Spinal cord (tissue), 9 donors: ENCODE measurements at regions not wholly inside any gene's neighbourhood (a gene's known extent, or its start where the extent isn't known, plus 50 kb on each side); places are given as distances from the start of the nearest gene placed in this dataset.

ENCODE experiments used
- DNase-seq, 6 donors: peaks; one replicate each; pipeline versions ENCODE4 v3.0.0 to v3.0.0-alpha.2; 2013 to 2015; ENCODE audit warnings: low spot score in 6 of 6, low read depth in 4 of 6
- H3K27ac ChIP-seq: one replicate; pipeline ENCODE4 v1.5.1; 2013; ENCODE audit warnings: low read depth, low read length, control low read depth
- H3K27me3 ChIP-seq: one replicate; pipeline ENCODE4 v1.6.1; 2013; ENCODE audit warnings: low read length; ENCODE audit not compliant: control insufficient read depth, insufficient read depth
- H3K36me3 ChIP-seq: one replicate; pipeline ENCODE4 v1.6.1; 2013; ENCODE audit warnings: low read length; ENCODE audit not compliant: control insufficient read depth, insufficient read depth
- H3K4me1 ChIP-seq: one replicate; pipeline ENCODE4 v1.6.1; 2013; ENCODE audit warnings: low read length; ENCODE audit not compliant: control insufficient read depth, insufficient read depth
- H3K4me3 ChIP-seq: one replicate; pipeline ENCODE4 v1.5.1; 2013; ENCODE audit warnings: low read depth, low read length, control low read depth
- H3K9me3 ChIP-seq: one replicate; pipeline ENCODE4 v1.6.1; 2013; ENCODE audit warnings: low read length; ENCODE audit not compliant: control insufficient read depth, insufficient read depth
- WGBS: methylation state at CpG from one replicate; pipeline ENCODE4 v1.1.5; 2013; ENCODE audit warnings: missing lambda C conversion rate; ENCODE audit not compliant: insufficient coverage; 5-methylcytosine and 5-hydroxymethylcytosine counted together
- donor health status: healthy.

- Histone ChIP-seq H3K27me3 (peaks cover 38% of the 10 kb centered on the region), H3K9me3 (no peaks in the 10 kb centered on the region), H3K4me1 (peaks cover 14% of the 10 kb centered on the region), H3K4me3 (no peak overlapping the region), H3K36me3 (no peaks in the 10 kb centered on the region), H3K27ac (no peak overlapping the region)
- 97% methylated on average over 4 of the region's 4 CpGs for WGBS
- no peak for DNase-seq
Observed at GRCh38 chrX:39165773-39166172, 364.5 kb downstream of the MID1IP1 start.

DNA sequence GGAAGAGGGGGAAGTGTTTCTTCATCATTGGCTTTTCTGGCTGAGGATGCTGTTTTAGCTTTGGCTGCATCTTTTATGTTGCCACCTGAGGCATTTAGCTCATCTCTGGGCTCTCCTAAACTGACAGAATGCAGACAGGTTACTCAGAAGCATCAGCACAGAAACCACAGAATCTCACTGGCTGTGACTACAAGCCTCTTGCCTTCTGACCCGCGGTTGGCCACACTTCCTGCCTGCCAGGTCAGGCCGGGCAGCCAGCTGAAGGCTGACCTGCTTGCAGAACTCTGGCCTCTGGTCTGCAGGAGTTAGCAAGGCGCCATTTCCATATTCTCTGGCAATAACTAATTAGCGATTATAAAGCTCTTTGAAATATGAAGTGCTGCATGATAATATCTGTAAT is 366.5 kb downstream of the MID1IP1 start:
- no peaks in the 10 kb centered on the region for H3K36me3 ChIP-seq
- 38% methylated on average over 2 of the region's 5 CpGs for WGBS
- no peak overlapping the region for H3K27ac ChIP-seq
- DNase-seq = no peak
- H3K9me3 ChIP-seq = no peaks in the 10 kb centered on the region
- no peak overlapping the region for H3K4me3 ChIP-seq
- H3K4me1 ChIP-seq = peaks cover 7% of the 10 kb centered on the region
- H3K27me3 ChIP-seq = peaks cover 28% of the 10 kb centered on the region

DNA sequence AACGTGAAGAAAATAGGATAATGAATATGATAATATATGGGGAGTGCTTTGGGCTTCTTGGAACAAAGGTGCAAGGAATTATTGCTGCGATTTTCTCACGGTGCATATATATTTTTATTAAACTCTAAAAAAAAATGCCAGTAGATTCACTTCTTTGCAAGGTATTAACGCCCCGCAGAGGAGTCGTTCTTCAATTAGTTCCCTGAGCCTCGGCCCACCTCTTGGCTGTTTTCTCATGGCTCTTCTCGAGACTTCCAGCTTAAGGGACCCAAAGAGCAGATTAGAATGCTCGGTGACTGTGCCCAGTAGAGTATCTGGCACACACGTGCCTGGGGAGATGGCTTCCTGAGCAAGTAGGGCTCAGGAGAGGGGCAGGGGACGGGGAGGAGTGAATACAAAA is 367.4 kb downstream of the MID1IP1 start:
- Histone ChIP-seq H3K9me3 (no peaks in the 10 kb centered on the region), H3K4me3 (no peak overlapping the region), H3K27me3 (peaks cover 24% of the 10 kb centered on the region), H3K36me3 (no peaks in the 10 kb centered on the region), H3K27ac (no peak overlapping the region), H3K4me1 (peaks cover 6% of the 10 kb centered on the region)
- WGBS = 65% methylated on average over 7 of the region's 11 CpGs
- DNase-seq = peak in 1 of 6 donors; percentile 27

GRCh38 chrX:39169976-39170375 is 368.7 kb downstream of the MID1IP1 start:
- H3K4me1 ChIP-seq = peaks cover 2% of the 10 kb centered on the region
- H3K9me3 ChIP-seq = no peaks in the 10 kb centered on the region
- no CpG with 5 or more reads among the region's 1 CpG for WGBS

GRCh38 chrX:39170464-39170863 is 369.2 kb downstream of the MID1IP1 start:
- Histone ChIP-seq H3K4me3 (no peak overlapping the region), H3K4me1 (peaks cover 7% of the 10 kb centered on the region), H3K27me3 (peaks cover 12% of the 10 kb centered on the region), H3K36me3 (no peaks in the 10 kb centered on the region), H3K27ac (no peak overlapping the region), H3K9me3 (no peaks in the 10 kb centered on the region)
- WGBS = 78% methylated on average over 3 of the region's 3 CpGs
- DNase-seq = no peak

More at GRCh38 chrX:39169976-39170375, 368.7 kb downstream of the MID1IP1 start:
- Histone ChIP-seq H3K36me3 (no peaks in the 10 kb centered on the region), H3K4me3 (no peak overlapping the region), H3K27me3 (peaks cover 14% of the 10 kb centered on the region), H3K27ac (no peak overlapping the region)
- DNase-seq = no peak

- Histone ChIP-seq H3K36me3 (no peaks in the 10 kb centered on the region), H3K27me3 (peaks cover 12% of the 10 kb centered on the region), H3K4me1 (peaks cover 9% of the 10 kb centered on the region), H3K4me3 (no peak overlapping the region), H3K9me3 (no peaks in the 10 kb centered on the region), H3K27ac (no peak overlapping the region)
- no peak for DNase-seq
- 95% methylated on average over 3 of the region's 3 CpGs for WGBS
Observed at GRCh38 chrX:39171686-39172085, 370.4 kb downstream of the MID1IP1 start.

DNA sequence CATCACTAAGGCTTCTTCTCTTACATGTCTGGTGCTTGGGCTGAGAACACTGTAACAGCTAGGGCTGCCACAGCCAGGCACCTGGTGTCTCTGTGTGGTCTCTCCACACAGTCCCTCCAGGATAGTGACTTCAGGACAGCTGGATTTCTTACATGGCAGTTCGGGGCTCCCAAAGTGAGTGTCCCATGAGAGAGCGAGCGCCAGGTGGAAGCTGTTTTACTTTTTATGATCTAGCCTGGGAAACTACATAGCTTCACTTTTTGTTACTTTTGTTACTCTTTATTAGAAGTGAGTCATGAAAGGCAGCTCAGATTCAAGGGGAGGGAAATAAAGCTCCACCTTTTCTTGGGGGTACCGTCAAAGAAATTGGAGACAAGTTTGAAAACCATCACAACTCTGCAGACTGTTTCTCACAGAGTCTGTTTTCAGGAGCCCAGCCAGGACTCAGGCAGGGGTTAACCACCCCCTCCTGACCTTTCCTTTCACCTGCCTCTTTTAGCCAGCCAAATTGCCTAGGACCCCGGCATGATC is 373.0 kb downstream of the MID1IP1 start:
- Histone ChIP-seq H3K9me3 (no peaks in the 10 kb centered on the region), H3K36me3 (no peaks in the 10 kb centered on the region), H3K4me1 (peaks cover 6% of the 10 kb centered on the region), H3K27ac (peak overlapping the region; percentile 2), H3K27me3 (peaks cover 6% of the 10 kb centered on the region), H3K4me3 (no peak overlapping the region)
- WGBS = 61% methylated on average over 3 of the region's 5 CpGs
- no peak for DNase-seq

- Histone ChIP-seq H3K27me3 (peaks cover 2% of the 10 kb centered on the region), H3K4me3 (no peak overlapping the region), H3K9me3 (no peaks in the 10 kb centered on the region), H3K36me3 (no peaks in the 10 kb centered on the region), H3K27ac (peak overlapping the region; percentile 2), H3K4me1 (peaks cover 6% of the 10 kb centered on the region)
- peak in 1 of 6 donors; percentile 41 for DNase-seq
- WGBS = 62% methylated on average over 7 of the region's 13 CpGs
Observed at GRCh38 chrX:39174772-39175417, 373.6 kb downstream of the MID1IP1 start.

DNA sequence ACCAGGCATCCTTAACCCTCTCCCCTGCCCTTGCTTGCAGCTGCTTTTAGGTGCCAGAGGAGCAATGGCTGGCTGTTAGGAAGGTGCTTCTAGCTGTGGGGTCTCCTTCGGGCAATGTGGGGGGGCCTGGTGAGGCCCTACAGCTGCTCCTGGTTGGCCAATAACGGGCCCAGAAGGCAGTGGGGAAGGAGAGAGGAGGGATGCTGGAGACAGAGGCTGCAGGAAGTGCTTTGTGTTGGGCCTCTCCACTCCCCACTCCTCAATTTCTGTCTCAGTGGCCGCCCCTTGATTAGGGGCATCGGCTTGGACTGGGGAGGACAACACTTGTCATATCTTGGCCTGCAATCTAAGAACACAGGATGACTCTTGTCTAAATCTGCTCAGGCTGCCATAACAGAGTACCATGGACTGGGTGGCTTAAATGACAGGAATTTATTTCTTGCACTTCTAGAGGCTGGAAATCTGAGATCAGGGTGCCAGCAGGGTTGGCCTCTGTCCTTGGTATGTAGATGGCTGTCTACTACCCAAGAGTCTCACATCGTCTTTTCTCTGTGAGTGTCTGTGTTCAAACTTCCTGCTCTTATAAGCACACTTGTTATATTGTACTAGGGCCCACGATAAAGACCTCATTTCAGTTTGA is 374.3 kb downstream of the MID1IP1 start:
- Histone ChIP-seq H3K4me1 (peaks cover 6% of the 10 kb centered on the region), H3K27me3 (peaks cover 2% of the 10 kb centered on the region), H3K27ac (no peak overlapping the region), H3K36me3 (no peaks in the 10 kb centered on the region), H3K9me3 (no peaks in the 10 kb centered on the region), H3K4me3 (no peak overlapping the region)
- WGBS = 63% methylated on average over 3 of the region's 6 CpGs
- DNase-seq = no peak

- Histone ChIP-seq H3K9me3 (no peaks in the 10 kb centered on the region), H3K27ac (no peak overlapping the region), H3K27me3 (peaks cover 2% of the 10 kb centered on the region), H3K4me3 (no peak overlapping the region), H3K4me1 (peaks cover 6% of the 10 kb centered on the region), H3K36me3 (no peaks in the 10 kb centered on the region)
- DNase-seq = no peak
- 72% methylated on average over 2 of the region's 4 CpGs for WGBS
Observed at GRCh38 chrX:39176105-39176504, 374.8 kb downstream of the MID1IP1 start.
